ENCODE measurements at regions not wholly inside any gene's neighbourhood (a gene's known extent, or its start where the extent isn't known, plus 50 kb on each side); places are given as distances from the start of the nearest gene placed in this dataset.

DNA sequence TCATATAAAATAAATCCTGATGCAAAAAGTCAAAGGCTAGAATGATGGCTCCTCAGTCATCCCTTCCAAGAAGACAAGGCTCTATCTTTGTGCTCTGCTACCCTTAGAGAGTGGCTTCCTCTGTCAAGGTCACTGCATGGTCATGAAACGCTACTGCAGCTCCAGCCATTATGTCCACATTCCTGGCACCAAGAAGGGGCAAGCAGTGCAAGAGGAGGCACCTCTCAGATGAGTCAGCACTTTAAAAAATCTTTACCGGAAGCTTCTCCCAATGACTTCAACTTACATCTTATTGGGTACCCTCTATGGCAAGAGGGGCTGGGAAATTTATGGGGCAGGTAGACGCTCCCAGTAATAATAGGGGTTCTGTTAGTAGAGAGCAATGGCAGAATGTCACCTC is 129.5 kb upstream of the CPEB4 start:
- no peak overlapping the region for H3K27ac ChIP-seq
- no peak for TF ChIP-seq ZFX (IDR thresholded peaks at IDR 0.05; ENCODE audit: borderline replicate concordance)
- TF ChIP-seq, protein P1, sequence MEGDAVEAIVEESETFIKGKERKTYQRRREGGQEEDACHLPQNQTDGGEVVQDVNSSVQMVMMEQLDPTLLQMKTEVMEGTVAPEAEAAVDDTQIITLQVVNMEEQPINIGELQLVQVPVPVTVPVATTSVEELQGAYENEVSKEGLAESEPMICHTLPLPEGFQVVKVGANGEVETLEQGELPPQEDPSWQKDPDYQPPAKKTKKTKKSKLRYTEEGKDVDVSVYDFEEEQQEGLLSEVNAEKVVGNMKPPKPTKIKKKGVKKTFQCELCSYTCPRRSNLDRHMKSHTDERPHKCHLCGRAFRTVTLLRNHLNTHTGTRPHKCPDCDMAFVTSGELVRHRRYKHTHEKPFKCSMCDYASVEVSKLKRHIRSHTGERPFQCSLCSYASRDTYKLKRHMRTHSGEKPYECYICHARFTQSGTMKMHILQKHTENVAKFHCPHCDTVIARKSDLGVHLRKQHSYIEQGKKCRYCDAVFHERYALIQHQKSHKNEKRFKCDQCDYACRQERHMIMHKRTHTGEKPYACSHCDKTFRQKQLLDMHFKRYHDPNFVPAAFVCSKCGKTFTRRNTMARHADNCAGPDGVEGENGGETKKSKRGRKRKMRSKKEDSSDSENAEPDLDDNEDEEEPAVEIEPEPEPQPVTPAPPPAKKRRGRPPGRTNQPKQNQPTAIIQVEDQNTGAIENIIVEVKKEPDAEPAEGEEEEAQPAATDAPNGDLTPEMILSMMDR (IDR thresholded peaks at IDR 0.05) = no peak

DNA sequence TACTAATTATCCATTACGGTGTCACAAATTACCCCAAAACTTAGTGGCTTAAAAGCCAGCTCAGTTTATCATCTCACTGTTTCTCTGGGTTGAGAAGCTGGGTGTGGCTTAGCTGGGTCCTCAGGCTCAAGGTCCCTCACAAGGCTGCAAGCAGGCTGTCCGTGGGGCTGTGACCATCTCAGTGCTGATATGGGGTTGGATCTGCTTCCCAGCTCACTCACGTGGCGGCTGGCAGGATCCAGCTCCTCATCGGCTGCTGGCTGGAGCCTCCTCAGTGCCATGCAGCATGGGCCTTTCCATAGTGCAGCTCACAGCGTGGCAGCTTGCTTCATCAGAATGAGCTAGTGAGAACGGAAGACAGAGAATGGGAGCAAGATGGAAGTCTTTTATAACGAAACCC is 128.5 kb upstream of the CPEB4 start:
- no peak for TF ChIP-seq ZFX (IDR thresholded peaks at IDR 0.05; ENCODE audit: borderline replicate concordance)
- TF ChIP-seq, protein P1 (IDR thresholded peaks at IDR 0.05) = no peak

DNA sequence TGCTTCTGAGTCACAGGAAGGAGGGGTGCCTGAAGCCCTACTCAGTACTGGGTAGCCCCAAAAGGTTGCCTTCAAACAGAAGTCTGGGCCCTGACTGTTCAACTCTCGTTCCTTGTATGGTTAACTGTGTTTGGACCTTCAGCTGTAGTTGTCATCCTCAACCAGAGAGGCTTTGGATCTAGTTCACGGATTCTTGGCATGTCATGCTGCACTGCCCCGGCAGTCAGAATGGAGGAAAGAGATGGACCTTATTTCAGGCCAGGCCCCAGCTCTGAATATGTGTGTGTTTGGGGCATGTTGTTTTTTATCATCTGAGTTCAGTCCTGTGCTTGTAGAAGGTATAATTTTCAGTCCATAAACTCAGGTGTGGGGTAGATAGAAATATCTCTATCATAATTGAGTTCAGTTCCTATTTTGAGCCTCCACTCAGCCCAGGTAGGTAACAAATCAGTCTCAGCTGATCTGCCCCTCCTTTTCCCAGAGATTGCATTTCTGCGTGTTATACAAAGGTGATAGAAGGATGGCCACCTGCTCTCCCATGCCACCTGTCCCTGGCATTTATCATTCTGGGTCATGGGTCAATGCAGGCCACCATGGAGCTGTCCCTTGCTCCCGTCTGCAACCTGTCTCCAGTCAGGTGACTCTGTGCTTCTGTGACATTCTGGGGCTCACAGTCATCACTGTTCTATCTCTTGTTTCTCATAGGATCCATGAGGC is 127.5 kb upstream of the CPEB4 start:
- TF ChIP-seq, protein P1 (IDR thresholded peaks at IDR 0.05) = no peak
- no peak for TF ChIP-seq ZFX (IDR thresholded peaks at IDR 0.05; ENCODE audit: borderline replicate concordance)
- no peak overlapping the region for H3K27ac ChIP-seq

More for the DNA sequence above, 128.5 kb upstream of the CPEB4 start:
- H3K27ac ChIP-seq = no peak overlapping the region

DNA sequence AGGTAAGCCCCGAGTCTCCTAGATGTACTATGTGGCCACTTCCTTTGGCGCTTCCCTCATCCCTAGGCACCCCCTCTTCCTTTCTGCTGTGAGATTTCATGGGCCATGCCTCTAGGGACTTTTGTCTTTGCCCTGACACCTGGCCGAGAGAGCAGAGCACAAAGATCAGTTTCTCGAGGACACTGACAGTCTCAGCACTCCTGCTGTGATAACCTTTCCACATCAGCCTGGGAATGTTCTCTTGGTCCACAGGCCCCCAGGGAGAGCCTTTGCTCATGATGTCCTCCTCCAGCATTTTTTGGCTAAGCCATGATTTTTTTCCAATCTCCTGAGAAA is 127.0 kb upstream of the CPEB4 start:
- TF ChIP-seq ZFX (IDR thresholded peaks at IDR 0.05; ENCODE audit: borderline replicate concordance) = no peak
- TF ChIP-seq, protein P1 (IDR thresholded peaks at IDR 0.05) = no peak
- H3K27ac ChIP-seq = no peak overlapping the region

DNA sequence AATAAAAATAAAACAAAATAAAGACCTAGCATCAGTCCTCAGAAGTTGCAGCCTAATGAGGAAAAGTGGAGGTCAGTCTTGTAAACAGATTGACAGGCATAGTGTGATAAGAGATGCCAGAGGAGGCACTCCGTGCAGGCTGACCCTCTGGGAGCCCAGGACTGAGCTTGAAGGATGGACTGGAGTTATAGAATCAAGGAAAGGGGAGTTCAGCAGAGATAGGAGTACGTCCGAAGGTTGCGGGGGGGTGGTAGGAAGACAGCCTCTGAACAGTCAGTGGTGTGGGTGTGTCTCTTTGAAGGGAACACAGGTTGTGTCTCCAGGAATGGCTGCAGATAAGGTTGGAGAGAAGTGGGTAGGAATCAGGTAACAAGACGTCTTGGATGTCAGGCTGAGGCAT is 126.1 kb upstream of the CPEB4 start:
- no peak overlapping the region for H3K27ac ChIP-seq
- no peak for TF ChIP-seq ZFX (IDR thresholded peaks at IDR 0.05; ENCODE audit: borderline replicate concordance)
- TF ChIP-seq, protein P1 (IDR thresholded peaks at IDR 0.05) = no peak

DNA sequence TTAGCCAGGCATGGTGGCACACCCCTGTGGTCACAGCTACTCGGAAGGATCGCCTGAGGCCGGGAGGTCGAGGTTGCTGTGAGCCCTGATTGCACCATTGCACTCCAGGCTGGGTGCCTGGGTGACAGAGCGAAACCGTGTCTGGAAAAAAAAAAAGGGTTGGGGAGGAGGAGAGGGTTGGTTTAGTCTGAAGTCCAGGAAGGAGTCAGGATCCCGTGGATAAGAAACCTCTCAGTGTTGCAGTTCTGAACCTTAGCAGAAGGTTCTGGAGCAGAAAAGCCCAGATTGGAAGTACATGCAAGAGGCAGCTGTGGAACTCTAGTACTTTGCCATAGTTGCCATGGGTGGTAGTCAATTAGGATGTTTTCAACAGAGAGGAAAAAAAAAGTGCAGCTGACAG is 125.2 kb upstream of the CPEB4 start:
- TF ChIP-seq, protein P1 (IDR thresholded peaks at IDR 0.05) = no peak
- TF ChIP-seq ZFX (IDR thresholded peaks at IDR 0.05; ENCODE audit: borderline replicate concordance) = no peak
- H3K27ac ChIP-seq = no peak overlapping the region

DNA sequence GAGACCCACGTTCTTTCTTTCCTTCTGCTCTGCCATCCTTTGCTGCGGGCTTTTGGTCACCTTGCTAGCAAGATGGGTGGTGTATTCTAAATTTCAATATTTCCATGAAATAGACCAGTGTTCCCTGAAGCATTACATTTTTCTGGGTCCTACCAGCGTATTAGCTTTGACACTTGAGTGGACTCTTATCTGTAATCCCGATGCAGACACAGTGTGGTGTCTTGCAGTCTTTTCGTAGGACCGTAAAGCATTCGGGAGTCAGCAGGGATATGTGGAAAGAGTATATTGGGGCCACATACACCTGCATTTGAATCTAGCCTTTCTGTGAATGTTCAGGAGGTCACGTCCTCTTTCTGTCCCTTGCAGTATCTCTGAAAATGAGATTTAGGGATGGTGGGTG is 124.7 kb upstream of the CPEB4 start:
- H3K27ac ChIP-seq = no peak overlapping the region
- TF ChIP-seq, protein P1 (IDR thresholded peaks at IDR 0.05) = no peak
- TF ChIP-seq ZFX (IDR thresholded peaks at IDR 0.05; ENCODE audit: borderline replicate concordance) = no peak
